PFSK-1 (cell line): ENCODE measurements at regions not wholly inside any gene's neighbourhood (a gene's known extent, or its start where the extent isn't known, plus 50 kb on each side); places are given as distances from the start of the nearest gene placed in this dataset.

Experiments
- FOXP2 ChIP-seq: optimal IDR thresholded peaks from 2 replicates; pipeline ENCODE3; 2011; ENCODE audit warnings: borderline replicate concordance, control low read depth, inconsistent platforms; ENCODE audit not compliant: insufficient read depth; ENCODE audit errors: extremely low read length, extremely low read depth
- POLR2AphosphoS5 ChIP-seq: IDR thresholded peaks from 2 replicates; pipeline ENCODE4 v1.6.1; 2012; ENCODE audit warnings: low read depth, mild to moderate bottlenecking, control low read depth, low read length, moderate library complexity
- SIN3A ChIP-seq: IDR thresholded peaks from 2 replicates; pipeline ENCODE4 v1.6.1; 2012; ENCODE audit warnings: mild to moderate bottlenecking, low read length, moderate library complexity, borderline replicate concordance; ENCODE audit not compliant: insufficient read depth
- TAF1 ChIP-seq: IDR thresholded peaks from 2 replicates; pipeline ENCODE4 v1.6.1; 2012; ENCODE audit warnings: low read length, control low read depth, borderline replicate concordance; ENCODE audit not compliant: insufficient read depth
- TF ChIP-seq, protein P1 (sequence below), 2 experiments: IDR thresholded peaks; 2 replicates each; pipeline versions ENCODE4 v1.6.1 to v1.8.0; 2011 to 2012; ENCODE audit warnings: low read depth in 2 of 2, low read length in 2 of 2, control low read depth in 1 of 2, inconsistent platforms in 1 of 2, mild to moderate bottlenecking in 1 of 2, moderate library complexity in 1 of 2; ENCODE audit not compliant: insufficient read depth in 1 of 2

DNA sequence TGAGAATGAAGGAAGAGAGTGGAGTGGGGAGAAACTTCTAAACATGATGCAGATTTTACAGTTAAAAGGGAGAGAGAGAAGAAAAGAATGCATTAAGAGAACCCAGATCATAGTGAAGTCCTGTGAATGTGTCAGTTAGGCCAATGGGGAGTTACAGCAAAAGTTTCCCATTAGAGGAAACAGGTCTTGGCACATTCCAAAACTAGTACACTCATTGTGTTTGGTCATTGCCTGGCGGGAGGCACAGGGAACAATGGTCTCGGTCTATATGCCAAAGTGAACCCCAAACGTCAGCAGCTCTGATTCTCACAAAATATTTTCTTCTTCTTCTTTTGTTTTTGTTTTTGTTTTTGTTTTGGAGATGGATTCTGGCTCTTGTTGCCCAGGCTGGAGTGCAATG is 284.5 kb upstream of the CTSO start:
- no peak for TF ChIP-seq SIN3A
- TF ChIP-seq TAF1 = no peak
- no peak for TF ChIP-seq FOXP2
- TF ChIP-seq, protein P1, sequence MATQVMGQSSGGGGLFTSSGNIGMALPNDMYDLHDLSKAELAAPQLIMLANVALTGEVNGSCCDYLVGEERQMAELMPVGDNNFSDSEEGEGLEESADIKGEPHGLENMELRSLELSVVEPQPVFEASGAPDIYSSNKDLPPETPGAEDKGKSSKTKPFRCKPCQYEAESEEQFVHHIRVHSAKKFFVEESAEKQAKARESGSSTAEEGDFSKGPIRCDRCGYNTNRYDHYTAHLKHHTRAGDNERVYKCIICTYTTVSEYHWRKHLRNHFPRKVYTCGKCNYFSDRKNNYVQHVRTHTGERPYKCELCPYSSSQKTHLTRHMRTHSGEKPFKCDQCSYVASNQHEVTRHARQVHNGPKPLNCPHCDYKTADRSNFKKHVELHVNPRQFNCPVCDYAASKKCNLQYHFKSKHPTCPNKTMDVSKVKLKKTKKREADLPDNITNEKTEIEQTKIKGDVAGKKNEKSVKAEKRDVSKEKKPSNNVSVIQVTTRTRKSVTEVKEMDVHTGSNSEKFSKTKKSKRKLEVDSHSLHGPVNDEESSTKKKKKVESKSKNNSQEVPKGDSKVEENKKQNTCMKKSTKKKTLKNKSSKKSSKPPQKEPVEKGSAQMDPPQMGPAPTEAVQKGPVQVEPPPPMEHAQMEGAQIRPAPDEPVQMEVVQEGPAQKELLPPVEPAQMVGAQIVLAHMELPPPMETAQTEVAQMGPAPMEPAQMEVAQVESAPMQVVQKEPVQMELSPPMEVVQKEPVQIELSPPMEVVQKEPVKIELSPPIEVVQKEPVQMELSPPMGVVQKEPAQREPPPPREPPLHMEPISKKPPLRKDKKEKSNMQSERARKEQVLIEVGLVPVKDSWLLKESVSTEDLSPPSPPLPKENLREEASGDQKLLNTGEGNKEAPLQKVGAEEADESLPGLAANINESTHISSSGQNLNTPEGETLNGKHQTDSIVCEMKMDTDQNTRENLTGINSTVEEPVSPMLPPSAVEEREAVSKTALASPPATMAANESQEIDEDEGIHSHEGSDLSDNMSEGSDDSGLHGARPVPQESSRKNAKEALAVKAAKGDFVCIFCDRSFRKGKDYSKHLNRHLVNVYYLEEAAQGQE (IDR thresholded peaks at IDR 0.05; ENCODE audit: insufficient read depth in 1 of 2, low read depth in 2 of 2, low read length in 2 of 2) = no peak
- TF ChIP-seq POLR2AphosphoS5 = no peak

DNA sequence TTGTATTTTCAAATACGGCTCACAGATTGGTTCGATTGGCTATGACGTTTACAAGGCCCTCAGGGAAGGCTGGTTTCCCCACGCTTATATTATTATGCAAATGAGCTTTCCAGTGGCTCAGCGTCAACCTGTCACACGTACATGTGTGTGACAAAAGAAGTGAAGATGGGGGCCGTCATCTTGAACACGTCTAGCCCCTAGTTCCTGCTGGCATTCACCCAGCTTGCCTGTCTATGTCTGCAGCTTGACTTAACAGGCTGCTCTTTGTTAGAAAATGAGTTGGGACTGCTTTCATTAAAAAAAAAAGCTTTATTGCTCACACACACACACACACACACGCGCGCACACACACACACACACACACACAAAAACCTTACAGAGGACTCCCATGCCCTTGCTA is 283.6 kb upstream of the CTSO start:
- TF ChIP-seq SIN3A (no peak), POLR2AphosphoS5 (no peak), FOXP2 (no peak), TAF1 (no peak)
- TF ChIP-seq, protein P1 (IDR thresholded peaks at IDR 0.05; ENCODE audit: insufficient read depth in 1 of 2, low read depth in 2 of 2, low read length in 2 of 2) = no peak

DNA sequence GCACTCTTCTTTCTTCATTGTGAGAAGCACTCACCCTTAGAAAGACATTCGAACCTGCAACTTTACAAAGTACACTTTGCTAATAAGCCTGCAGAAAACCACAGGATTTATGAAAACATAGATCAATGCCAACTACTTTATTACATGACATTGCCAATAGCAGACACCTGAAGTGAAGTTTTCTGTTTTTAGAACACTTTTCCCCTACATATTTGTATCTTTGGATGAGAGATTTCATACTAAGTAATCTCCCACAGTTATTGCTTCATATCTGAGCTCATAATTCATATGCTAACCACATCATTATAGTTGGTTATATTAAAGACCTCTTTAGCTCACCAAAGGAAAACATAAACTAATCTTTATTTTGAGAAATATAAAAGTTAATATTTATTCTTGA is 276.5 kb upstream of the CTSO start:
- TF ChIP-seq POLR2AphosphoS5 = no peak
- TF ChIP-seq, protein P1 (IDR thresholded peaks at IDR 0.05; ENCODE audit: insufficient read depth in 1 of 2, low read depth in 2 of 2, low read length in 2 of 2) = no peak
- no peak for TF ChIP-seq SIN3A
- no peak for TF ChIP-seq TAF1
- TF ChIP-seq FOXP2 = no peak

DNA sequence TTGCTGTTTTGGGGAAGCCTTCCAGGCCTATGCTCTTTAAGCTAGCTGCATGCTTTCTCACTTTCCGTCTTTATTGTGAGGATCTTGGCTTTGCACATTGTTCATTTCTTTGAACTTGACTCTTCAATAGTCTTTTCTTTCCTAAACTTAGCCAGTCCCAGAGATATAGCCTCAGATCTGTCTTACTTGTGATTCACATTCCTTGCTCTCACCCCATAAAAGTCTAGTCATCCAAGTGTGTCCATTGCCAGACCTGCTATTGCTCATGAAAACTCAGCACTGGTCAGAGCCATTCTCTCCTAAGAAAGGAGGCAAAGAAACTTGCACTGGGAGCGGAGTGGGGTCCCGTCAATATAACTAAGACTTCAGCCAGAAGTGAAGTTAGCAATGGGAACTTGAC is 275.0 kb upstream of the CTSO start:
- TF ChIP-seq FOXP2 = no peak
- TF ChIP-seq, protein P1 (IDR thresholded peaks at IDR 0.05; ENCODE audit: insufficient read depth in 1 of 2, low read depth in 2 of 2, low read length in 2 of 2) = no peak
- TF ChIP-seq SIN3A = no peak
- TF ChIP-seq TAF1 = no peak
- no peak for TF ChIP-seq POLR2AphosphoS5

DNA sequence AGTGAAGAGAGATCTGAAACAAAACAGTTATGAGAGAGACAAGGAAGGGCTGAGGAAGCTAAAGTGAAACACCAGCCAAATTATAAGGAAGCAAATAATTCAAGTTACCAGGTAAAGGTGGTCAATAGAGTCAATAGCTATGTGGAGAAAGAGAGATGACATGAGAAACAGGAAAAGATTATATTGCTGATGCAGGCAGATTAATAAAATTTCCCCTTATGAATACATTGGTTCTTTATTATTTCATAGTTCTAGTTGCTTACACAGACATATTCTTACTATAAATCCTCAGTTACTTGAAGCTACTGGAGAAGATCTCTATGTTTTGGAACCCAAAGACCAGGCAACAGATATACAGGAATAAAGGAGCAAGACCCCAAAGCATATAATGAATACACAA is 273.7 kb upstream of the CTSO start:
- TF ChIP-seq, protein P1 (IDR thresholded peaks at IDR 0.05; ENCODE audit: insufficient read depth in 1 of 2, low read depth in 2 of 2, low read length in 2 of 2) = no peak
- TF ChIP-seq POLR2AphosphoS5 (no peak), FOXP2 (no peak), SIN3A (no peak), TAF1 (no peak)
